Astrocyte (in vitro differentiated cells and primary cell): ENCODE measurements at regions not wholly inside any gene's neighbourhood (a gene's known extent, or its start where the extent isn't known, plus 50 kb on each side); places are given as distances from the start of the nearest gene placed in this dataset.

Experiments used
- DNase-seq: peaks from one replicate; pipeline ENCODE4 v3.0.0-alpha.2; 2010; ENCODE audit warnings: low read depth
- FAIRE-seq: peaks from 2 replicates; lab custom pipeline; 2011; peaks lifted over from hg19 to GRCh38; lab: Jason Lieb, UNC
- H2AFZ ChIP-seq: 2 replicates; pipeline ENCODE4 v1.6.0; 2012; ENCODE audit warnings: low read depth, low read length, inconsistent platforms
- H3K27ac ChIP-seq: 2 replicates; pipeline ENCODE4 v1.5.1; 2011; ENCODE audit warnings: low read depth, low read length, inconsistent platforms
- H3K27me3 ChIP-seq: 2 replicates; pipeline ENCODE4 v1.6.0; 2011; ENCODE audit warnings: low read length, inconsistent platforms; ENCODE audit not compliant: insufficient read depth
- H3K36me3 ChIP-seq: 2 replicates; pipeline ENCODE4 v1.5.1; 2011; ENCODE audit warnings: low read length, inconsistent platforms; ENCODE audit not compliant: insufficient read depth
- H3K4me1 ChIP-seq: 2 replicates; pipeline ENCODE4 v1.5.1; 2011; ENCODE audit warnings: low read length, inconsistent platforms; ENCODE audit not compliant: insufficient read depth
- H3K4me2 ChIP-seq: 2 replicates; pipeline ENCODE4 v1.6.0; 2012; ENCODE audit warnings: low read length, inconsistent platforms
- H3K4me3 ChIP-seq: 2 replicates; pipeline ENCODE4 v1.5.1; 2011; ENCODE audit warnings: low read depth, mild to moderate bottlenecking, low read length, inconsistent platforms; ENCODE audit not compliant: insufficient read depth
- H3K79me2 ChIP-seq: 2 replicates; pipeline ENCODE4 v1.6.0; 2012; ENCODE audit warnings: mild to moderate bottlenecking, low read length, inconsistent platforms; ENCODE audit not compliant: insufficient read depth
- H3K9ac ChIP-seq: 2 replicates; pipeline ENCODE4 v1.6.0; 2012; ENCODE audit warnings: mild to moderate bottlenecking, low read length, inconsistent platforms
- H3K9me3 ChIP-seq: 2 replicates; pipeline ENCODE4 v1.5.1; 2012; ENCODE audit warnings: low read depth, mild to moderate bottlenecking, low read length, inconsistent platforms; ENCODE audit not compliant: insufficient read depth
- H4K20me1 ChIP-seq: 2 replicates; pipeline ENCODE4 v1.6.0; 2012; ENCODE audit warnings: low read length, inconsistent platforms; ENCODE audit not compliant: insufficient read depth
- H3K27ac Mint-ChIP-seq: one replicate; pipeline ENCODE4 v1.8.0; 2021; ENCODE audit warnings: mild to moderate bottlenecking, mixed read lengths; ENCODE audit not compliant: unreplicated experiment
- H3K27me3 Mint-ChIP-seq: one replicate; pipeline ENCODE4 v1.8.0; 2021; ENCODE audit warnings: low read depth, mixed read lengths; ENCODE audit not compliant: unreplicated experiment
- H3K36me3 Mint-ChIP-seq: one replicate; pipeline ENCODE4 v1.8.0; 2021; ENCODE audit warnings: low read depth, mixed read lengths; ENCODE audit not compliant: unreplicated experiment
- H3K4me1 Mint-ChIP-seq: one replicate; pipeline ENCODE4 v1.8.0; 2021; ENCODE audit warnings: low read depth, mixed read lengths; ENCODE audit not compliant: unreplicated experiment
- H3K4me3 Mint-ChIP-seq: one replicate; pipeline ENCODE4 v1.8.0; 2021; ENCODE audit warnings: mild to moderate bottlenecking, moderate library complexity, mixed read lengths; ENCODE audit not compliant: unreplicated experiment
- H3K9me3 Mint-ChIP-seq: one replicate; pipeline ENCODE4 v1.8.0; 2021; ENCODE audit warnings: mild to moderate bottlenecking, mixed read lengths; ENCODE audit not compliant: unreplicated experiment
- EZH2 ChIP-seq: IDR thresholded peaks from 2 replicates; pipeline ENCODE4 v1.6.1; 2012; ENCODE audit warnings: mild to moderate bottlenecking, low read length, inconsistent platforms; ENCODE audit not compliant: insufficient read depth
- TF ChIP-seq, protein P1 (sequence below): IDR thresholded peaks from 2 replicates; pipeline ENCODE4 v1.5.1; 2011; ENCODE audit warnings: low read depth, mild to moderate bottlenecking, inconsistent platforms, low read length, moderate library complexity; ENCODE audit not compliant: insufficient read depth

DNA sequence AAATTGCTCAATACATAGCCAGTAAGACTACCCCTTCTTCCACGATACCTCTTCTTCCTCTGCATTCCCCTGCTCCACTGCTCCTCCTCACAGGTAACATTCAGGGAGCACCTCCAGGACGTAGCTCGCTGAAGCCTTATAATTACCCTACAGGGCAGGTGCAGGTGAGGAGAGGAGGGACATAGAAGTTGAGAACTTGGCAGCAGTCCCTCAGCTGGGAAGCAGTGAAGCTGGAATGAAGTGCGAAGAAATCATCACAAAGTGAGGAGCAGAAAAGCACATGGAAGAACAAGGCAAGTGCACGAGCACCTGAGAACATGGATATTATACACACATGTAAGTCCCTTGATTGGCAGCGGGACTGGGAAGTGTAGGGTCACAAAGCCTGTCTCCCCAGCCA, 118.2 kb downstream of the HSD17B3 start:
- Mint-ChIP-seq H3K36me3 (peaks cover 3% of the 10 kb centered on the region), H3K4me1 (no peaks in the 10 kb centered on the region), H3K4me3 (no peak overlapping the region), H3K27ac (no peak overlapping the region), H3K27me3 (peaks cover 39% of the 10 kb centered on the region), H3K9me3 (peaks cover 5% of the 10 kb centered on the region)
- no peak overlapping the region for H3K9ac ChIP-seq
- H3K79me2 ChIP-seq = no peaks in the 10 kb centered on the region
- DNase-seq (no peak), FAIRE-seq (no peak)
- no peak overlapping the region for H2AFZ ChIP-seq
- H3K27ac ChIP-seq = no peak overlapping the region
- H4K20me1 ChIP-seq = no peaks in the 10 kb centered on the region
- H3K4me2 ChIP-seq = no peak overlapping the region
- H3K36me3 ChIP-seq = no peaks in the 10 kb centered on the region
- H3K9me3 ChIP-seq = peaks cover 6% of the 10 kb centered on the region
- H3K4me1 ChIP-seq = no peaks in the 10 kb centered on the region
- no peak overlapping the region for H3K4me3 ChIP-seq
- H3K27me3 ChIP-seq = peaks cover 8% of the 10 kb centered on the region
- TF ChIP-seq EZH2 = no peak
- TF ChIP-seq, protein P1, sequence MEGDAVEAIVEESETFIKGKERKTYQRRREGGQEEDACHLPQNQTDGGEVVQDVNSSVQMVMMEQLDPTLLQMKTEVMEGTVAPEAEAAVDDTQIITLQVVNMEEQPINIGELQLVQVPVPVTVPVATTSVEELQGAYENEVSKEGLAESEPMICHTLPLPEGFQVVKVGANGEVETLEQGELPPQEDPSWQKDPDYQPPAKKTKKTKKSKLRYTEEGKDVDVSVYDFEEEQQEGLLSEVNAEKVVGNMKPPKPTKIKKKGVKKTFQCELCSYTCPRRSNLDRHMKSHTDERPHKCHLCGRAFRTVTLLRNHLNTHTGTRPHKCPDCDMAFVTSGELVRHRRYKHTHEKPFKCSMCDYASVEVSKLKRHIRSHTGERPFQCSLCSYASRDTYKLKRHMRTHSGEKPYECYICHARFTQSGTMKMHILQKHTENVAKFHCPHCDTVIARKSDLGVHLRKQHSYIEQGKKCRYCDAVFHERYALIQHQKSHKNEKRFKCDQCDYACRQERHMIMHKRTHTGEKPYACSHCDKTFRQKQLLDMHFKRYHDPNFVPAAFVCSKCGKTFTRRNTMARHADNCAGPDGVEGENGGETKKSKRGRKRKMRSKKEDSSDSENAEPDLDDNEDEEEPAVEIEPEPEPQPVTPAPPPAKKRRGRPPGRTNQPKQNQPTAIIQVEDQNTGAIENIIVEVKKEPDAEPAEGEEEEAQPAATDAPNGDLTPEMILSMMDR = no peak

DNA sequence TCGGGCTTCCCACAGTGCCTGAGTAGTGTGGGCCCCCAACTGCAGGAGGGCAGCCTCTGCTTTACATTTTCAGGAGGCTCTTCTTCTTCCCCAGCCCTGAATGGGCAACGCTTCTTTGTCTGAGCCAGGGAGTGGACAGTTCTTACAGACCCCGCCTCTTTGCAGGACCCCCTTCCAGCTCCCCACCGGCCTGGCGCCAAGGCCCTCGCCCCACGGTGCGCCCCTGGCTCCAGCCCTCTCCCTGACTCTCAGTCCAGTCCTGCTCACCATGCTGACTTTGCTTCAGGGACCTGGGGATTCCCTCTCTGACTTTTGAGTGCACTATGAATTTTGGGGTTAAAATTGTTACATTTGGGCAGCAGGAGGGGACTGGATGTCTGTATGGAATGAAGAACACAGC, 123.8 kb downstream of the HSD17B3 start:
- Histone ChIP-seq H3K27ac (no peak overlapping the region), H3K4me2 (no peak overlapping the region), H3K79me2 (no peaks in the 10 kb centered on the region), H3K36me3 (no peaks in the 10 kb centered on the region), H4K20me1 (no peaks in the 10 kb centered on the region), H3K9me3 (no peaks in the 10 kb centered on the region), H3K4me3 (no peak overlapping the region), H3K27me3 (peaks cover 25% of the 10 kb centered on the region), H2AFZ (no peak overlapping the region), H3K4me1 (no peaks in the 10 kb centered on the region), H3K9ac (no peak overlapping the region)
- Mint-ChIP-seq H3K36me3 (no peaks in the 10 kb centered on the region), H3K4me3 (no peak overlapping the region), H3K4me1 (peaks cover 2% of the 10 kb centered on the region), H3K9me3 (peaks cover 2% of the 10 kb centered on the region), H3K27me3 (peaks cover 48% of the 10 kb centered on the region), H3K27ac (no peak overlapping the region)
- DNase-seq (no peak), FAIRE-seq (no peak)
- TF ChIP-seq, protein P1 = no peak
- no peak for TF ChIP-seq EZH2

DNA sequence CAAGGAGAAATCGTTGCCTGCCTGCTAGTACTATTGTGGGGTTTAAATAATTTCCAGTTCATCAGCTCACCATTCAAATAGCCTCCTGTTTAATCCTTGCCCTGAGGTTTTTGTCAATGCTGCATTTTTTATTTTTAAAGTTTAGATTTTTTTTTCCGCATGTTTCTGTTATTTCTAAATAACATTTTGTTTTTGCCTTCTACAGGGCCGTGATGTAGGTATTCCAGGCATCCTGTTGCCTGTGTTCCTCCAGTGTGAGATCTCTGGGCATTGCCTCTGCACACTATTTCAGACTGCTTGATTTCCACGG, 124.3 kb downstream of the HSD17B3 start:
- Mint-ChIP-seq H3K27ac (no peak overlapping the region), H3K4me1 (peaks cover 2% of the 10 kb centered on the region), H3K4me3 (no peak overlapping the region), H3K27me3 (peaks cover 44% of the 10 kb centered on the region), H3K36me3 (no peaks in the 10 kb centered on the region), H3K9me3 (peaks cover 2% of the 10 kb centered on the region)
- no peak overlapping the region for H3K4me3 ChIP-seq
- no peak overlapping the region for H2AFZ ChIP-seq
- no peak for DNase-seq
- no peaks in the 10 kb centered on the region for H4K20me1 ChIP-seq
- H3K79me2 ChIP-seq = no peaks in the 10 kb centered on the region
- no peaks in the 10 kb centered on the region for H3K36me3 ChIP-seq
- H3K9me3 ChIP-seq = no peaks in the 10 kb centered on the region
- no peak overlapping the region for H3K27ac ChIP-seq
- H3K9ac ChIP-seq = no peak overlapping the region
- TF ChIP-seq, protein P1 = no peak
- TF ChIP-seq EZH2 = no peak
- no peaks in the 10 kb centered on the region for H3K4me1 ChIP-seq
- no peak for FAIRE-seq
- H3K27me3 ChIP-seq = peaks cover 25% of the 10 kb centered on the region
- H3K4me2 ChIP-seq = no peak overlapping the region
